HG02642 (cell line): ENCODE measurements at regions not wholly inside any gene's neighbourhood (a gene's known extent, or its start where the extent isn't known, plus 50 kb on each side); places are given as distances from the start of the nearest gene placed in this dataset.

Source experiments
- ATAC-seq: cut with Tn5 transposase; IDR thresholded peaks from one replicate; pipeline ENCODE4 v1.9.1; 2021; ENCODE audit warnings: mild to moderate bottlenecking; ENCODE audit not compliant: unreplicated experiment, poor library complexity

DNA sequence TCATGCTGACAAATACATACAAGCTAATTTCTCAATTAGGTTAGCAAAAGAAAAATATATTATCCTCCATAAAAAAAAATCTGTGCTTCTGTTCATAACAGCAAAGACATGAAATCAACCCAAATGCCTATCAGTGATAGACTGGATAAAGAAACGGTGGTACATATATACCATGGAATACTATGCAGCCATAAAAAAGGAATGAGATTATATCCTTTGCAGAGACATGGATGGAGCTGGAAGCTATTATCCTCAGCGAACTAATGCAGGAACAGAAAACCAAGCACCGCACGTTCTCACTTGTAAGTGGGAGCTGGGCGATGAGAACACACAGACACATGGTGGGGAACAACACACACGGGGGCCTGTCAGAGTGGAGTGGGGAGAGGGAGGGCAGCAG is 84.0 kb upstream of the PALMD start:
- ATAC-seq, result no peak

DNA sequence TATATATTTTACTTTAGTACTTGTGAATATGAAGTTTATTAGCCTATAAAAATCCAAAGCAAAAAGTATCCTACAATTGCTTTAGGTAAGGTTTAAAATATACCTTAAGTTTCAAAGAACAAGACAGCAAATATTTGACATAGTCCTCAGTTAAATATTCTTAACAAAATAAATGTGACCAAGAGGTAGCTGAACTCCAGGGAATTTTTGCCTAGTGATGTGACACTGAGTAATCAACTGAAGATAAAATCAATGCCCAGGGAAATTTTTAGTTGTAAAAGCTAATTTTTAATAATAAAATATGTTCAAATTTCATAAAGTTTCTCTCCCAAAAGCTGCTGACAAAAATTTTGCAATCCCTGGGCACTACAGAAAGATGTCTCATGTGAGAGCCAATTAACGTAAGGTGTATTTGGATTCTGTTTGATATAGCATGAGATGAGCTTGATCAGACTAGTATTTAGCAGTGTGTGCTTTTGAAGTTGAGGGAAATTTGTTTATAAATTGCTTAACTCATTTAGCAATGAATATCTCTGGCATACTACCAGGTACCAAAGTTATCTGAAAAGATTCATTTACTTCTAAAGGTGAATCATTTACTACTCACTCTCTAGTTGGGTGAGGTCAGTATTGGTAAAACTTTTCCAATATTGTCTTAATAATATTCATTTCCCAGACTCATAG is 80.2 kb upstream of the PALMD start:
- no peak for ATAC-seq

DNA sequence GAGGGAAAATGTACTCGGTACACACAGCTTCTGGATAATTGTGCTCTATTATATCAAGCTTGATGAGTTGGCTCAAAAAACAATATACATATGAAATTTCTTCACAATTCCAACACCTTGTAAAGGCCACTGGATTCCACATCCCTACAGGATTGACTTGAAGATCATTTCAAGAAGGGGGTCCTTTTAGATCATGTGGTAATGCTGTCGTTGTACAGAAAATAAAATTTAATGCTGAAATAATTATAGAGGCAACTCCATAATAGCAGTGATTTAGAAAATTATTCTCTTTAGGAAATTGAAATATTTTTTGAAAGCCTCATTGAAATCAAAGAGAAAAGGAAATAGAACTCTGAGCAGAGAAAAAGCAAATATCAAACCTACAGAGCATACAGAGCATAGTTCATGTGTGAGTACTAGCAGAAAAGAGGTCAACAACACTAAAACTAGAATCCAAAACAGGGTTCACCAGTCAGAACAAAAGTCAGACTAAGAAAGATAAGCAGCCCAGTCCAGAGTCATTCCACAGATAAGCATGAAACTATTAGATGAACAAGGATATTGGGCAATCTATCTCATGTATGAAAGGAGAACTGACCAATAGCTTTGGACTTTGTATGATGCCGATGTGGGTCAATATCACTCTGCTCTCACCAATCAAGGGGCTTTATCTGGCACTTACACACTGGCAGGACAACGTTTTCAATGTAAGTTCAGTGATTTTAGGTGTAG is 79.5 kb upstream of the PALMD start:
- ATAC-seq, result no peak

DNA sequence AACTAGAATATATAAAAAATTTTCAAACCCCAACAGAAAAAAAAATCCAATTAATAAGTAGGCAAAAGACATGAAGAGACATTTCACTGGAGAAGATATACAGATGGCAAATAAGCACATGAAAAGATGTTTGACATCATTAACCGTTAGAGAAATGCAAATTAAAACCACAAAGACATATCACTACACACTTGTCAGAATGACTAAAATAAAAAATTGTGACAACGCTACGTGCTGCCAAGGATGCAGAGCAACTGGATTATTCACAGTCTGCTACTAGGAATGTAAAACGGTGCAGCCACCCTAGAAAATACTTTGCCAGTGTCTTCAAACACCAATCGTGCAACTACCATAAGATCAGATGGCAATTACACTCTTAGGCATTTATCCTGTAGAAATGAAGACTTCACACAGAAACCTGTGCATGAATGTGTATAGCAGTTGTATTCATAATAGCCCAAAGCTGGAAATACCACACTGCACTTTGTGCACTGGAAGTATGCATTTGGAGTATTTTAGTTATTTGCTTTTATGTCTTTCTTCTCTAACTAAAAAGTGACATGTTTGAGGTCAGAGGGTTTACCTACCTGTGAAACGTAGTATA is 75.3 kb upstream of the PALMD start:
- ATAC-seq, result no peak

DNA sequence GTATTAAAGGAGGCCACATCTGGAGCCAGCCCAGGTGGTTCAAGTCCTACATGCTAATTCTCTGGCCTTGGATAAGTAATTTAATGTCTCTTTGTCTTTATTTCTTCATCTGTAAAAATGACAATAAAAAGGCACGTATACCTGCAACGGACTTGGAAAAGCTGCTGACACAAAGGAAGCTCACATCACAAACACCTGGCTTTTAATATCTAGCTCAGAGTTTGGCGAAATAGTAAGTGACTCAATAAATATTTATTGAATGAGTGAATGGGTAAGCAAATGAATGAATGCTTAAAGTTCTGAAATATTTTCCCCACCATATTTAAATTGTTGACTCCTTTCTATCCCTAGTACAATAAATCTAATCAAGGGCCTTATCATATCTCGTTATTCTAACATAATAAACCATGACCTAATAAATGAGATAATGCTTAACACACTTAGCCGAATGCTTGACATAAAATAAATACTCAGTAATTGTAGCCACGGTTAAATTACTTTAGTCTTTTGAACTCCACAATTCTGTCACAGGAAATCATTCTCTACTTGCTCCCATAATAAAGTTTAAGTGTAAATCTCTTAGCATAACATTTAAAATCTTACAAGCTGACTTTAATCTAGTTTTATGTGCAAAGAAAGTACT is 74.7 kb upstream of the PALMD start:
- no peak for ATAC-seq

DNA sequence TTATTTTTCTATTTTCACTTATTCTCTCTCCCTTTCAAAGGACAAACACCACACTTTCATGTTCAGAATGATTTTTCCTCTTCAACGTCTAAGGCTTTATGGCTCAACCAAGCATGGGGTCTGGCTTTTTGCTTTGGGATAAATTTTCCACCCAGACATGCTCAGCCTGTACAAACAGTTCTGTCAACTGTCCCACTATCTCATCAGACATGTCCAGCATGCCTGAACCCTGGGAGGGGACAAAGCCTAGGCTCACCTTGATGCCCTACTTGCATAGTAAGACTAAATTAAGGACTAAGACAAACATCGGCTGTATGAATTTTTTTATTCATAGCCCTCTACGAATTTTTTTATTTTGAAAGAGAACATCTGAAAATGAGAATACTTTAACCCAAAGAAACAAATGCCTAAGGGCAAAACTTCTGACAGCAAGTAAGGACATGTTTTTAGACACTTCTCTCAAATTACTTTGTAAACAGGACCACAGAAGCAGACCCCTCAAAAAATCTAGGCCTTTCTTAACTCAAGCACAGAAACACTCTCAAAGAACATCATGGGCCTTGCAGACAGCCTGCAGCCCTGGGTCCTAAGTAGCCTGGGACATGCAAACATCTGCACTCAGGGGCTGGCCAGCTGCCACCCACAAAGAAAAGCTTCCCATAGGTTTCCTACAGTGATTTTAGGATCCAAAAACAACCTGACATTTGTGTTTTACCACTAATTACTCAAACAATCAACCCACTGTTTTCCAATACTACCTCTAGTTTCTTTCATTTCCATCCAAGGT is 72.3 kb upstream of the PALMD start:
- no peak for ATAC-seq

DNA sequence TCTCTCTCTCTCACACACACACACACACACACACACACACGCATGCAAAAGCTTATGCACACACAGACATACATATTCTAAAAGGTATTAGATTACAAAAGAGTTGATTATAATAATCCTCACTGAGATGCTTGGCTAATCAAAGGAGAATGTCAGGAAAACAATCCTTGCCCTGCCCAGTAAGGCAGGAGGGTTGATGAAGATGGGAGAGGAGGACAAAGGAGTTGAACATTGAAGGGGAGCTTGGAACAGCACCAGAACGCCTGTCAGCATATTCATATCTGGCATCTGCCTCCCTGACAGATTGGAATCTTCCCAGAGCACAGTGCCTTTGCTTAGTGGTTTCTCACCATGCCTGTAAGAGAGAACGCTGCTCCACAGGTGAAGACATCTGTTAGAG is 68.6 kb upstream of the PALMD start:
- ATAC-seq, result no peak

DNA sequence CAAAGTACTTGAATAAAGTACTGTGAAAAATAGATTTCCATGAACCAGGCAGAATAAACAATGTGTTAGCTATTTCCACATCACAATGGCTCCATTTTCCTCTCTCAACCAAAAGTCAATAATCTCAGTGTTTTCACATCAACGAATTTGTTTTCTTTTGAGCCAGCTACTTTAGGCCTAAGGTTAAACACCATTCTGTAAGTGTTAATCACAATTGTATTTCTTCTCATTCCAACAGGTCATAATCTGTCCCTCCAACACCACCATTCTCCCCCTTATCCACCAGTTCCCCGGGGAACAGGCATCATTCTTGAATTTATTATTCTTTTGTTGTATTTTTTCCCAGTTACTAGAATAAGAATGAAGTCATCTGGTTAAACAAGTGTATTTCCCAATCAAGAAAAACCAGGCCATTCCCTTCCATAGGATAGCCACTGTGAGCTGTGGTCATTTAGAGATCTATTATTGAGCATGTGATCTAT is 66.2 kb upstream of the PALMD start:
- no peak for ATAC-seq

DNA sequence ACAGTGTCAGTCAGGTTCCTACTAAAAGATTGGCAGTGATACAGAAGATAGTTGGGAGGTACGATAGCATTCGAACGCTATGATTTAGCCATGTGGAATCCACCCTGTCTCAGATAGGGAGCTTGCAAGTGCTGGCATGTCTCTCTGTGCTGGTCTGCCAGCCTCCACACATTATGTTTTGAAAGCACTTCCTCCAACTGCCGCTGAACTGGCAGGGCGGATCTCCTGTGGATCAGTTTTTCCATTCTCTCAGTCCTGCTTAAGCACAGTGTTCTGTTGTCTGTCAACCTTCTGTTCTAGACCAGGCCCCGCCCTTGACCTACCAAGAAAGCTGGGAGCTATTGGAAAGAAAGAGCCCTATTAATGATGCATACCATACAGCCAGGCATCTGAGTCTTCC is 65.5 kb upstream of the PALMD start:
- ATAC-seq, result no peak

DNA sequence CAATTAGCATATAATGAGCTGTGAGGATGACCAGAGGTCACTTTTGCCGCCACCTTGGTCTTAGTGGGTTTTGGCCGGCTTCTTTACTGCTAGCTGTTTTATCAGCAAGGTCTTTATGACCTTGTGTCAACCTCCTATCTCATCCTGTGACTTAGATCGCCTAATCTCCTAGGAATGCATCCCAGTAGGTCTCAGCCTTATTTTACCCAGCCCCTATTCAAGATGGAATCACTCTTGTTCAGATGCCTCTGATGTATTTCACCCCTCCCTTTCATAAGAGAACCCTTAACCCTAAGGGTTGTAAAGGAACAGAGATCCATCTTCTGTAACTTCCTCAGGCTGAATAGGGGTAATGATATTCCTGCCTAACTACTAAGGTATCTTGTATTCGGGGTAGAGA is 58.9 kb upstream of the PALMD start:
- no peak for ATAC-seq

DNA sequence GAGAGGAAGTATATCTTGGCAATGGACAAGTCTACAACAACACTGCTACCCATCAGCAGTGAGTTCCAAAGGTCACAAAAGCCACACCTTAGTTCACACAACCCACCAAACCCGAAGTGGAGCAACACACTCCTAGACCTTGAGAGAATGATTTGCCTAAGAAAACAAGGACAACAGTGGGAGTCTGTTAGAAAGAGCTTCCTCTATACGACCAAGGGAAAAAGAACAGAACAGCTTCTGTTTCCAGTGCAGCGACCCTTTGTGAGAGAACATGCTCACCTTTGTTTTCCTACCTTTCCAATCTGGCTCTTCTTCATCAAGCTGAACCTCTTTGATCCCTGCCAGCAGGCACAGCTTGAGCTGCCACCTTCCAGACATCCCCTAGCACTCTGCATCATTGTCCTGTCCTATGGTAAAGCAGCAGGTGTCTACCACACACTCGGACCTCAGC is 56.7 kb upstream of the PALMD start:
- ATAC-seq, result no peak

DNA sequence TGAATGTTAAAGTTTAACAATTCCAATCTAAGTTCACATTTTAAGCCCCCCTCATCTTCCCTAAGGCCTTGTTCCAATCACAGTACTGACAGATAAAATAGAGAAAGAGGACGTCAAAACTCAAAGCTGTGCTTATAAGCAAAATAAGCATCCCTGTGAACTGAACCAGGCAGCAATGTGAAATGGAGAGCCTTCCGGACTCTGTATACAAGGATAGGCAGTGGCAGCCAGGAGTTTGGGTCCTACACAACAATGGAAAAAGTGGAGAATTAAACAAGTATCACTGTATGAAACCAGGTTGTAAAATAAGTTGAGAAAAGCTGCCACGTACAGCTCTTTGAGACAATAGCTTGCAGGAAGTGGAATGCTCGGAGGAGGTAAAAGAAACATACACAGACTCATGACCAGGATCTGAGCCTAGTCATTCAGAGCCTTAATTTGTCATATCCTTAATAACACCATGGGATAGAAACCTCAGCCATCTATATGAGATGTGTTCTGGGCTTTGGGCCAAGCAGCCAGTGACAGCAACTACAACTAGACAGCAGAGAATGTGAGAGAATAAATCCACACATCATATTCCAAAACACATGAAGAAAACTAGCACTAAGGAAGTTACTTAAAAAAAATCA is 55.2 kb upstream of the PALMD start:
- ATAC-seq, result no peak

DNA sequence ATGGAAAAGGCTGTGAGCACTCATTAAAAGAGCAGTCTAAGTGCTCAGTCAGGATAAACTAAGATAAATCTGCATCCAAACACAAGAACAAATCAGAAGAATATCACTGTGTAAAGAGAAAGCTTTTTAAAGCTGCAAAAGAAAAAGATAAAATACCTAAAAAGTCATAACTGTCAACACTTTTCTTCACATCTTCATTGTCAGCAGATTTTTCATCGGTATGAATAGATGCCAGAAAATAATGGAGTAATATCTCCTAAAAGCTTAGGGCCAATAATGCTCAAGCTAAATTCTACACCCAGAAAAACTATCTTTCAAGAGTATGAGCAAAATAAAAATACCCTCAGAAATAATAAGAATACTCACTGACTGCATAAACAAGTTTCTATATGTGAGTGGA is 54.0 kb upstream of the PALMD start:
- ATAC-seq, result no peak

DNA sequence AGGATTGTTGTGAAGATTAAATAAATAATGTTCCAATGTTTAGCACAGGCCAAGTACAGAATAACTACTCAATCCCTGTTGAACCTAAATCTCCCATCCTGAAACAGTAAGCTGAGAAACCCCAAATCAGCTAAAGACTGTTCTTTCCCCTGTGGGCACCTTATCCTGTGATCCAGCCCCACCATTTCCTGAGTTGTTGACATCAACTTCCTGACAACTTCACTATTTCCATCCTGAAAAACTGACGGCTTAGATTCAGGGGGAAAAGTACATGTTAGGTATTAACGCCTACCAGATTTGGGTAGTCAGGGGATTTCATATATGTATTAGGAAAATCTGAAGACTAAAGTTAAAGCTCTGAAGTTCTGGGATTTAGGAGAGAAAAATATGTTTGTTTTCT is 51.7 kb upstream of the PALMD start:
- no peak for ATAC-seq

DNA sequence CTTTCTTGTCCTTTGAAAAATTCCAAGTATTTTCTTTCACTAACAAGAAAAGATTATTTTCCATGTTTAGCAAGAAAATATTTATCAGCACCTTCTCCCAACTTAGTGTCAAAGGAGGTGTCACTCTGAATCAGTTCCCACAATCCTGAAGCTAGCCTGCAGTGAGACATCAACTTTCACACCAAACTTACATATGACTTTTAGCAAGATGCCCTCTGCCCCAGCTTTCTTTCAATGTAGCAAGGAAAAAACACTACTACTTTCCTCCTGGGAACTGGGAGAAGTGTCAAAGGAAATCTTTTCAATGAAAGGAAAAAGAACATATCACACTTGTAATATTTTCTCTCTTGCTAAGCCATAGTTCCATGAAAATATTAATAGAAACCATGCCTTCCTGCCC is 50.9 kb upstream of the PALMD start:
- ATAC-seq, result no peak

DNA sequence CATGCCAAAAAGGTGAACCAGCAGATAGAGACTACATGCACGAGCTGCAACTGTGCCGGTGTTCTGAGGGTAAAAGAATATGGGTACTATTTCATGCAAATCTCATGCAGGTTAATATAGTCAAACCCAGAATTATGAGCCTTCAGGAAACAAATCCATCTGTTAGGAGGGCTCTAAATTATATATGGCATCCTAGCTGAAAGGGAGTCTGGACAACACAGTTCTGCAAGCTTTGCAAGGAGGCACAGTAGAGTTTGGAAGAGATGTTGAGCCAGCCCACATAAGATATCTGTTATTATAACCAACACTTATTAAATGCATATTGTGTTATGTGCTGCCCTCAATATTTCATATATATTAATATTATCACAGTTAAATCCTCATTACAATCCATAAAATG is 50.5 kb upstream of the PALMD start:
- no peak for ATAC-seq
